Spleen (tissue), 7 donors: ENCODE measurements at regions not wholly inside any gene's neighbourhood (a gene's known extent, or its start where the extent isn't known, plus 50 kb on each side); places are given as distances from the start of the nearest gene placed in this dataset.

ENCODE experiments used
- CTCF ChIP-seq, 11 experiments: fragments of 200-600 bp in 7 of 11; fragments of 450-650 bp in 4 of 11; sonication (generic) in 4 of 11; IDR thresholded peaks in 8 of 11; conservative IDR thresholded peaks in 3 of 11; 1 replicate in 7 of 11; 2 replicates in 4 of 11; pipeline versions ENCODE4 v1.4.0 to v1.8.0; 2016 to 2021; ENCODE audit warnings: antibody characterized with exemption in 11 of 11, inconsistent platforms in 4 of 11, mild to moderate bottlenecking in 1 of 11
- POLR2A ChIP-seq, 3 donors: fragments of 450-650 bp; IDR thresholded peaks; one replicate each; pipeline ENCODE4 v1.5.1; 2017; ENCODE audit warnings: antibody characterized with exemption in 3 of 3, mild to moderate bottlenecking in 1 of 3
- donor health status: DM: no; HTN: no; CAD: no; lungs with moderate emphysema.
- donor health status: DM: no; HTN: no; CAD: no.
- donor health status: DM: no; HTN: no; CAD: no.

DNA sequence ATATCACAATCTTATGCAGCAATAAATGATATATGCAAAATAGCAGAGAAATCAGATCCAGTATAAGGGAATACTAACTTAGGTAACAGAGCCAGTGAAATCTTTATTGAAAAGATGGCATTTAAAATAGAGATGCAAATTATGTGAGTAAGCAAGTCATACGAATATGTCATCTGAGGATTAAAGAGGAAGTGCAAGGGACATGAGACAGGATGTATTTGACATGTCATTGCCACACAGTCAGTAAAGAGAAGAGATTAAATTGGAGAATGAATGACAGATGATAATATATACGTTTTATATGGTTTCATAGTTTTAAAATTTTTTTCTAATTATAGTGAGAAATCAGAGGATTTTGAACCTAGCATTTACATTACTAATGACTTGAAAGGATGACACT, 426.4 kb downstream of the SLITRK5 start:
- no peak for TF ChIP-seq CTCF (IDR thresholded peaks at IDR 0.05 in 8 of 11, conservative IDR thresholded peaks at IDR 0.05 in 3 of 11)
- TF ChIP-seq POLR2A (IDR thresholded peaks at IDR 0.05): no peak
